ENCODE measurements at regions not wholly inside any gene's neighbourhood (a gene's known extent, or its start where the extent isn't known, plus 50 kb on each side); places are given as distances from the start of the nearest gene placed in this dataset.

GRCh38 chr2:125644257-125644656 lies 1011.7 kb upstream of the GYPC start:
- TF ChIP-seq CTCF (IDR thresholded peaks at IDR 0.05; ENCODE audit: poor library complexity) (no peak), EZH2 (IDR thresholded peaks at IDR 0.05; ENCODE audit: borderline replicate concordance) (no peak), EZH2phosphoT487 (IDR thresholded peaks at IDR 0.05; ENCODE audit: low read depth, severe bottlenecking, unreplicated experiment) (no peak)
